HEK293T (cell line): ENCODE measurements at regions not wholly inside any gene's neighbourhood (a gene's known extent, or its start where the extent isn't known, plus 50 kb on each side); places are given as distances from the start of the nearest gene placed in this dataset.

Experiments used
- BHLHE40 ChIP-seq: fragments of 450-650 bp; IDR thresholded peaks from 2 replicates; pipeline ENCODE4 v1.6.1; 2016; ENCODE audit warnings: mild to moderate bottlenecking, moderate library complexity, borderline replicate concordance
- ELF4 ChIP-seq: fragments of 450-650 bp; IDR thresholded peaks from 2 replicates; pipeline ENCODE4 v1.6.1; 2017; ENCODE audit warnings: antibody characterized with exemption
- FOXA1 ChIP-seq: fragments of 450-650 bp; IDR thresholded peaks from 2 replicates; pipeline ENCODE4 v1.6.1; 2016; ENCODE audit warnings: mild to moderate bottlenecking
- LEF1 ChIP-seq: fragments of 450-650 bp; IDR thresholded peaks from 2 replicates; pipeline ENCODE4 v1.6.1; 2017; ENCODE audit warnings: mild to moderate bottlenecking, borderline replicate concordance

DNA sequence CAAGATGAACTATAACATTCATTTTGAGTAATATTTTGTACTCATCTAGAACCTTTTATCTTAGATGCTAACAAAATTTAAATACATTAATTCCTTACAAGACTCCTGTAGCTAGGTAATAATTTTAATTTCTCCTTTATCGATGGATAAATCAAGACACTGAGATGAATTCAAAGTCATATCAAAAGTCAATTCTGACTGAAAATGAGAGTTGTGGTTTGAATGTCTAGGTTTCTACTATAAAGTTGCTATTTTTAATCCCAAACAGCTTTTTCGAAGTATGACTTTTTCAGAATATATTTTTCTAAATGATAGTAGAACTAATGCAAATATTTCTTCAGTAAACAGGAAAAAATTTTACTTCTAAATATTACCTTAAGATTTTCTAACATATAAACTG, 491.7 kb upstream of the FAM174A start:
- TF ChIP-seq ELF4, result no peak
- TF ChIP-seq LEF1, result no peak
- TF ChIP-seq BHLHE40, result no peak
- no peak for TF ChIP-seq FOXA1
